SU-DHL-6 (cell line): ENCODE measurements at regions not wholly inside any gene's neighbourhood (a gene's known extent, or its start where the extent isn't known, plus 50 kb on each side); places are given as distances from the start of the nearest gene placed in this dataset.

Experiments
- CTCF ChIP-seq: fragments of 200-600 bp; sonication (generic); IDR thresholded peaks from one replicate; pipeline ENCODE4 v1.5.1; 2017; ENCODE audit warnings: antibody characterized with exemption, mild to moderate bottlenecking, low read length, moderate library complexity; ENCODE audit not compliant: insufficient read depth, poor library complexity, severe bottlenecking
- EZH2phosphoT487 ChIP-seq: fragments of 200-600 bp; sonication (generic), shearing (Covaris generic); conservative IDR thresholded peaks from 2 replicates; pipeline ENCODE4 v1.6.1; 2018; ENCODE audit warnings: mild to moderate bottlenecking, antibody characterized with exemption, low read length, moderate library complexity, mixed read lengths

- TF ChIP-seq CTCF (no peak), EZH2phosphoT487 (no peak)
Measured at GRCh38 chr6:167403427-167403826, 78.5 kb downstream of the TTLL2 start.
